Astrocyte (in vitro differentiated cells and primary cell): ENCODE measurements at regions not wholly inside any gene's neighbourhood (a gene's known extent, or its start where the extent isn't known, plus 50 kb on each side); places are given as distances from the start of the nearest gene placed in this dataset.

Experiments used
- EZH2 ChIP-seq: IDR thresholded peaks from 2 replicates; pipeline ENCODE4 v1.6.1; 2012; ENCODE audit warnings: mild to moderate bottlenecking, low read length, inconsistent platforms; ENCODE audit not compliant: insufficient read depth
- TF ChIP-seq, protein P1 (sequence below): IDR thresholded peaks from 2 replicates; pipeline ENCODE4 v1.5.1; 2011; ENCODE audit warnings: low read depth, mild to moderate bottlenecking, inconsistent platforms, low read length, moderate library complexity; ENCODE audit not compliant: insufficient read depth

DNA sequence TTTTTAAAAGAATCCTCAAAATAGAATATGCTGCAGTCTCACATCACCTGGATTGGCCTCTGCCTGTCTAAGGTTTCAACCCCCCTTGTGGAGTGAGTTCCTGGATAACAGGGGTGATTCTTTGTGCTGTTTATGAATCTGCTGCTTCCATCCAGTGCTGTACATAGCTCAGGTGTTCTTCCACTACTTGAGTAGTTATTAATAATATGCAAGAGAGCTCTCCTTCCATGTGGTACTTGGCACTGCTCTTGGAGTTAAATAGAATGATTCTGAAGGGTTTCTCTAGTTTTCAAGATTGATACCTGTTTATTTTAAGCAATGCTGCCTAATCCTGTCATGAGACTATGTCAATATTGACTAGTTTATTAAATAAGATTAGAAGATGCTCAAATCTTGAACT is 273.6 kb downstream of the RDH14 start:
- TF ChIP-seq, protein P1, sequence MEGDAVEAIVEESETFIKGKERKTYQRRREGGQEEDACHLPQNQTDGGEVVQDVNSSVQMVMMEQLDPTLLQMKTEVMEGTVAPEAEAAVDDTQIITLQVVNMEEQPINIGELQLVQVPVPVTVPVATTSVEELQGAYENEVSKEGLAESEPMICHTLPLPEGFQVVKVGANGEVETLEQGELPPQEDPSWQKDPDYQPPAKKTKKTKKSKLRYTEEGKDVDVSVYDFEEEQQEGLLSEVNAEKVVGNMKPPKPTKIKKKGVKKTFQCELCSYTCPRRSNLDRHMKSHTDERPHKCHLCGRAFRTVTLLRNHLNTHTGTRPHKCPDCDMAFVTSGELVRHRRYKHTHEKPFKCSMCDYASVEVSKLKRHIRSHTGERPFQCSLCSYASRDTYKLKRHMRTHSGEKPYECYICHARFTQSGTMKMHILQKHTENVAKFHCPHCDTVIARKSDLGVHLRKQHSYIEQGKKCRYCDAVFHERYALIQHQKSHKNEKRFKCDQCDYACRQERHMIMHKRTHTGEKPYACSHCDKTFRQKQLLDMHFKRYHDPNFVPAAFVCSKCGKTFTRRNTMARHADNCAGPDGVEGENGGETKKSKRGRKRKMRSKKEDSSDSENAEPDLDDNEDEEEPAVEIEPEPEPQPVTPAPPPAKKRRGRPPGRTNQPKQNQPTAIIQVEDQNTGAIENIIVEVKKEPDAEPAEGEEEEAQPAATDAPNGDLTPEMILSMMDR: no peak
- no peak for TF ChIP-seq EZH2
